DMS114 treated with DMSO at 0.1 percent for 48 hours (cell line): ENCODE measurements at regions not wholly inside any gene's neighbourhood (a gene's known extent, or its start where the extent isn't known, plus 50 kb on each side); places are given as distances from the start of the nearest gene placed in this dataset.
"Not testable (repeated sequence)": the region's sequence is repeated elsewhere in the genome, so short reads cannot be mapped to it uniquely, and the experiment has no call there.

Experiments used
- DNase-seq: peaks from one replicate; lab custom pipeline; 2025; ENCODE audit not compliant: unreplicated experiment; lab: John Stamatoyannopoulos, UW

- no peak for DNase-seq
These were observed 302.8 kb downstream of the FOXL1 start for GRCh38 chr16:86881118-86881510.

GRCh38 chr16:86881861-86882273, 303.5 kb downstream of the FOXL1 start:
- no peak for DNase-seq

GRCh38 chr16:86882586-86883280, 304.4 kb downstream of the FOXL1 start:
- DNase-seq = no peak

DNA sequence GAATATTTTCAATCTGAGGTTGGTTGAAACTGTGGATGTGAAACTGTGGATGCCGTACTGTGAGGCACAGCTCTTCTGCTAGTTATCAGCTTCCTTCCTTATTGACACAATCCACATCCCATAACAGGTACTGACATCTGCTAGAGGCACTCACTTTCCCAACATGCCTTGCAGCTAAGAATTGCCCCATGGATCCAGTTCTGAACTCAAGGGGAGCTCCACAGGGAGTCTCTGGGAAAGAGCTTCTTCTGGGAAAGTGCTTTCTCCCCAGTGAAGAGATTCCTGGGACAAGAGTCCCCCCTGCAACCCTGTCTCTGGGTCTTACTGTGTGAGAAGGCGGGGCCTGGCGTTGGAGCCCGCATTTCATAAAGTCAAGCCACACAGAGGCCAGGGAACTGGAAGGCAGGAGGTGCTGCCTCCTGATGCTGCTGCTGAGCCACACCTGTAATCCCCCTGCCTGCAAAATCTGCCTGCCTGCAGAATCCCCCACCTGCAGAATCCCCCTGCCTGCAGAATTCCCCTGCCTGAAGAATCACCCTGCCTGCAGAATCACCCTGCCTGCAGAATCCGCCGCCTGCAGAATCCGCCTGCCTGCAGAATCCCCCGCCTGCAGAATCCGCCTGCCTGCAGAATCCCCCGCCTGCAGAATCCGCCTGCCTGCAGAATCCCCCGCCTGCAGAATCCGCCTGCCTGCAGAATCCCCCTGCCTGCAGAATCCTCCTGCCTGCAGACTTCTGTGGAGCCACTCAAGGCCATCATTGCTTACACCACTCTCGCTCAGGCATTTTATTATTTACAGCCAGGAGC, 305.4 kb downstream of the FOXL1 start:
- DNase-seq = no peak

GRCh38 chr16:86884390-86884650, 306.0 kb downstream of the FOXL1 start:
- DNase-seq = no peak

GRCh38 chr16:86885139-86885538, 306.8 kb downstream of the FOXL1 start:
- DNase-seq = no peak

DNA sequence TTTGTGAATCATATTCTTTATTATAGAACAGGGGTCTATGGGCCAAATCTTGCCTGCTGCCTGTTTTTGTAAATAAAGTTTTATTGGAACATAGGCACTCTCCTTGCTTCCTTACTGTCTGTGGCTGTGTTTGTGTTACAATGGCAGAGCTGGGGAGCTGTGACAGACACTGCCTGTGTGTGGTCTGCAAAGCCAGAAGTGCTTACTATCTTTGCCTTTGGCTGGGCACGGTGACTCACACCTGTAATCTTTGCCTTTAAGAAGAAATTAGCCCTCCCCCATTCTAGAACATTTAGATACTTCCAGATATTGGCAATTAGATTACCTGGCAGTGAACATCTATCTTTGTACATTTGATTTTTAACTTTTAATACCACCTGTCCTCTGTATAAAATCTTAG, 308.3 kb downstream of the FOXL1 start:
- no peak for DNase-seq

GRCh38 chr16:86887416-86887815, 309.1 kb downstream of the FOXL1 start:
- DNase-seq = no peak

- no peak for DNase-seq
These were observed 310.1 kb downstream of the FOXL1 start for GRCh38 chr16:86888231-86889053.

DNA sequence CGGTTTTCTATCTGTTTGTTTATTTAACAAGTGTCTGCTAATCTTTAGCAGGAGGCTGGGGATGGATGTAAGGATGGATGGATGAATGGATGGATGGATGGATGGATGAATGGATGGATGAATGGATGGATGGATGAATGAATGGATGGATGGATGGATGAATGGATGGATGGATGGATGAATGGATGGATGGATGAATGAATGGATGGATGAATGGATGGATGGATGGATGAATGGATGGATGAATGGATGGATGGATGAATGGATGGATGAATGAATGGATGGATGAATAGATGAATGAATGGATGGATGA, 310.7 kb downstream of the FOXL1 start:
- DNase-seq = not testable (repeated sequence)

GRCh38 chr16:86889974-86890373, 311.6 kb downstream of the FOXL1 start:
- no peak for DNase-seq

GRCh38 chr16:86891121-86891520, 312.8 kb downstream of the FOXL1 start:
- no peak for DNase-seq

- DNase-seq = no peak
These were observed 313.3 kb downstream of the FOXL1 start for GRCh38 chr16:86891631-86892030.

DNA sequence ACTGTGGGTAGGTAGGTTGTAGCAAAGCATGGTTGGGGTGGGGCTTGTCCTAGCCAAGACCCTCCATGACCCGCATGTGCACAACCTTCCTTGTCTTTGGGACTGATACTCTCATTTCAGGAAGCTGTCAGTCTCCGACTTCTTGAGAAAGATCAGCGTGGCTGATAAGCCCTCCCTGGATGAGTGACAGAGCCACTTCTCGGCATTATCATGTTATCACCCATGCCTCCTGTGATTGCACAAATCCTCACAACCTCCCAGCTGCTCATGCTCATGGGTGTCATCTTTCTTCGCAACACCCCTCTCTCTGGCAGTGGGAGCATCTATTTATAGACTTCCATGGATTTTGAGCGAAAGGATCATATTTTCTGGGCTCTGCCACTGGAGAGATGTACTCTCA, 314.2 kb downstream of the FOXL1 start:
- no peak for DNase-seq

DNA sequence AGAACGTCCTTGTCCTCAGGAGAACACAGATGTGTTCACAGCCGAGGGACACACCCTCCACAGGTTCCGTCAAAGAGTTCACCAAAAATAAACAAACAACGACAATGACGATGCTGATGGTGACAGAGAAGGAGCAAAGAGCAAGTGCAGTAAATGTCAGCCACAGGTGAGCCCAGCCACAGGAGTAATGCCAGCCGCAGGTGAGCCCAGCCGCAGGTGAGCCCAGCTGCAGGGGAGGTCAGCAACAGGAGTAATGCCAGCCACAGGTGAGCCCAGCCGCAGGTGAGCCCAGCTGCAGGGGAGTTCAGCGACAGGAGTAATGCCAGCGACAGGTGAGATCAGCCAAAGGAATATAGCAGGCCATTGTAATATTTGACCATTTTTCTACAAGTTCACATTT, 315.2 kb downstream of the FOXL1 start:
- DNase-seq = no peak

DNA sequence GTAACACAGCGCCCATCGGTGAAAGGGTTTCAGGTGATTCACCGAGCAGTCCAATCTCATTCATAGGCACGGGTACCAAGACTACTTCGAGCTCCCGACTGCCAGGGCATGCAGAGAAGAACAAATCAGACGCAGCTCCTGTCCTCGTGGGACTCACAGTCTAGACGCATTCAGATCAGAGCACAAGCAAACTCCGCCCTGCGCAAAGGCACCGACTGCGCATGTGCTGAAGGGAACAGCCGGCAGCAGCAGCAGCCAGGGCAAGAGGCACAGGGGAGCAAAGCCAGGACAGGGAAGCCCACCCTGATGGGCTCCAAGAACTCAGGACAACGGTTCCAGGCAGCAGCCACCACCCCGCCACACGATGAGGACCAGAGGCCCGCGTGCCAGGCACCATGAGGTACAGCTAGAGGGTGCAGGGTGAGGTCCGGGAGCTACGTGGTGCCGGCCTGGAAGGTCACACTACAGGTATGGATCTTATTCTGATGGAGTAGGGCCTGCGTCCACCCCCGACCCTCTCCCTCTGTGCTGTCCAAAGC, 315.7 kb downstream of the FOXL1 start:
- peak; percentile 20 for DNase-seq

DNA sequence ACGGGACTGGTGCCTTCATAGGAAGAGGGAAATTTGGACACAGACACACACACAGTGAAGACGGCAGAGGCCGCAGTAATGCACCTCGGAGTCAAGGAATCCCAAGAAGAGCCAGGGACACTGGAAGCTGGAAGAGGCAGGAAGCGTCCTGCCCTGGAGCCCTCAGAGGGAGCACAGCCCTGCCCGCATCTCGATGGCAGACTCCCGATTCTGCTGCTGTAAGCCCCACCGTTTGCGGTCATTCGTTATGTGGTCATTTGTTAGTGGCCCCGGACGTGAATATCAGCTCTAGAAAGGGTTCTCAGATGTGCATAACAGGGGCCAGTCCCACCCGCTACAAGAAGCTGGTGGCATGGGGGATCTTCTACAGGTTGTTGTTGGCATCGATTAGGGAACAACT, 316.6 kb downstream of the FOXL1 start:
- no peak for DNase-seq

GRCh38 chr16:86895606-86896005, 317.3 kb downstream of the FOXL1 start:
- no peak for DNase-seq

DNA sequence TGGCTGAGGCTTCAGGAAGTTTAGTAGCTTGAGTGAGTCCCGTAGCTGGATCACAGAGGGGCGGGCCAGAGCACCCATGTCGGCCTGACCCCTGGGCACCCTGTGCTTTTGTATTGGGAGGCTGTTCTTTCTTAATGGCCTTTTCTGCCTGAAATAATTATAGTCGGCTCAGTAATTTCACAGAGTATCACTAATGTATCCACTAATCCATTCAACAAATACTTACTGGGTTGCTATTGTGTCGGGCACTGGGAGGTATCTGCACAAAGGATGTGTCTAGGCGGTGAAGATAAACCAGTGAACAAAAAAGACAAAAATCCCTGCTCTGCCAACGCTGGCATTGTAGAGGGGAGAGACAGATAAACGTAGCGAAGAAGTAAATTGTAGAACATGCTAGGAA, 318.6 kb downstream of the FOXL1 start:
- DNase-seq = no peak

DNA sequence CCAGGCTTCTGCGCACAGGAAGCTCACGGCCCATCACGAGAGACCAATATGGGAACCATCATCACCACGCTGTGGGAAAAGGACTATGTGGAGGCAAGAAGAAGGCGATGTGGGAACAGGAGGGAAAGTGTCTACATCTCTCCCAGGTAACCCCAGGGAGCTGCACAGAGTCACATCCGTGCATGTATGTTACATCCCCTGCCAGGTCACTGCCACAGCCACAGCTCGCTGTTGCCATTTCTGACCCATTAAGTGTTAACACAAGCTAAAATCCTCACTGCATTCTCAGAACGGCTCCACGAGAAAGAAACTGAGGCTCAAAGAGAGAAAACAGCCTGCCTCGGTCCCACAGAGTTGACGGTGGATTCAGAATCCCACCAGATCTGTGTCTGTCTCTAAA, 319.1 kb downstream of the FOXL1 start:
- DNase-seq = no peak

DNA sequence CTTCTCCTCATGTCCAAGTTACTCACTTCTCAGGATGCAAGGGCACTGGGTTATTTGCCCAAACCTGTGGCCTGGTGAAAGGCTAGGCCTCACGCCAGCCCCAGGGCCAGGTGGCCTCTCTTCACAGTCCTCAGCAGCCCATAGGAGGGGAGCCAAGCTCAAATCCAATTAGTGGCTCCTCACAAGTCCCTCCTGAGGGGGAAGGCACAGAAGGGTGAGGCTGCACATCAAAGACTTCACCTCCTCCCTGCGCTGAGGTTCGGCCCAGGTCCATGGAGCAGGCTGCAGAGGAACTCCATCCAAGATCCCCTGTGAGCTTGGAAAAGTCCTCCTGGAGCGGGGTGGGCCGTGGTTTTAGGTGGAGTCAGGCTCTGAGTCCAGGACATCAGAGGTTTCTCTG, 320.0 kb downstream of the FOXL1 start:
- DNase-seq = no peak

GRCh38 chr16:86899151-86899550, 320.8 kb downstream of the FOXL1 start:
- no peak for DNase-seq
